Astrocyte of the cerebellum (primary cell): ENCODE measurements at regions not wholly inside any gene's neighbourhood (a gene's known extent, or its start where the extent isn't known, plus 50 kb on each side); places are given as distances from the start of the nearest gene placed in this dataset.

Source experiments
- DNase-seq: peaks from one replicate; pipeline ENCODE4 v3.0.0-alpha.2; 2011; ENCODE audit warnings: low read depth
- H3K4me3 ChIP-seq: 2 replicates; pipeline ENCODE4 v1.5.1; 2011; ENCODE audit warnings: mild to moderate bottlenecking, low read depth, low read length, moderate library complexity
- CTCF ChIP-seq: IDR thresholded peaks from 2 replicates; pipeline ENCODE4 v1.5.1; 2012; ENCODE audit warnings: low read length, low read depth, moderate library complexity, mild to moderate bottlenecking; ENCODE audit errors: missing control alignments
- in situ Hi-C: cut with HindIII; loops from 2 replicates; pipeline ENCODE4 v1.10.0; 2017; ENCODE audit warnings: low sequenced_read_pairs

- in situ Hi-C loops: no loop called here
- no peak overlapping the region for H3K4me3 ChIP-seq
Measured at GRCh38 chr9:99357575-99357974, 135.5 kb downstream of the SEC61B start.

GRCh38 chr9:99358668-99359067 is 136.6 kb downstream of the SEC61B start:
- no peak overlapping the region for H3K4me3 ChIP-seq
- no peak for DNase-seq
- no peak for TF ChIP-seq CTCF
- in situ Hi-C loops: no loop called here

More at GRCh38 chr9:99357575-99357974, 135.5 kb downstream of the SEC61B start:
- DNase-seq: no peak
- TF ChIP-seq CTCF: no peak

- H3K4me3 ChIP-seq: no peak overlapping the region
- TF ChIP-seq CTCF: no peak
- no peak for DNase-seq
- in situ Hi-C loops: no loop called here
Measured at GRCh38 chr9:99359336-99359735, 137.3 kb downstream of the SEC61B start.

- in situ Hi-C loops: no loop called here
- no peak for DNase-seq
- H3K4me3 ChIP-seq: no peak overlapping the region
- no peak for TF ChIP-seq CTCF
Measured at GRCh38 chr9:99360026-99360425, 137.9 kb downstream of the SEC61B start.

- H3K4me3 ChIP-seq: no peak overlapping the region
- in situ Hi-C loops: no loop called here
- no peak for TF ChIP-seq CTCF
- DNase-seq: no peak
Measured at GRCh38 chr9:99361817-99362216, 139.7 kb downstream of the SEC61B start.

- no peak for DNase-seq
- H3K4me3 ChIP-seq: no peak overlapping the region
- no peak for TF ChIP-seq CTCF
- in situ Hi-C loops: no loop called here
Measured at GRCh38 chr9:99362321-99362720, 140.2 kb downstream of the SEC61B start.

- H3K4me3 ChIP-seq: no peak overlapping the region
- no peak for DNase-seq
- in situ Hi-C loops: no loop called here
- TF ChIP-seq CTCF: no peak
Measured at GRCh38 chr9:99363509-99363908, 141.4 kb downstream of the SEC61B start.
